OCI-LY3 (cell line): ENCODE measurements at regions not wholly inside any gene's neighbourhood (a gene's known extent, or its start where the extent isn't known, plus 50 kb on each side); places are given as distances from the start of the nearest gene placed in this dataset.

Experiments used
- CTCF ChIP-seq: fragments of 200-600, 300-600 bp; sonication (generic); IDR thresholded peaks from 2 replicates; pipeline ENCODE4 v1.5.1; 2014; ENCODE audit warnings: antibody characterized with exemption, low read length, low read depth
- EZH2phosphoT487 ChIP-seq: fragments of 200-600 bp; shearing (Covaris generic); IDR thresholded peaks from 2 replicates; pipeline ENCODE4 v1.6.1; 2018; ENCODE audit warnings: antibody characterized with exemption, mixed run types, low read depth

DNA sequence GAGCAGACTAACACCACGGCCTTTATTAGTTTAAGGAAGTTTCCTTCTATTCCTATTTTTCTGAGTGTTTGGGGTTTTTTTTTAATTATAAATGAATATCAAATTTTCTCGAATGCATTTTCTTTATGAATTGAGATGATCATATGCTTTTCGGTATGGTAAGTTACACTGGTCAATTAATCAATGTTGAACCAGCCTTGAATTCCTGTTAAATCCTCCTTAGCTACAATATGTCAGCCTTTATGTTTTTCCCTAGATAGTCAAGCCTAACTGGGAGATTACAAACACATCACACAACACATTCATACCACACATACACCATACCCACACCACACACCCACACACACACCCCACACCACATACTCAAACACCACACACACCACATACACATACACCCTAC lies 247.6 kb downstream of the BRD1 start:
- TF ChIP-seq EZH2phosphoT487 (no peak), CTCF (no peak)
